ENCODE measurements at regions not wholly inside any gene's neighbourhood (a gene's known extent, or its start where the extent isn't known, plus 50 kb on each side); places are given as distances from the start of the nearest gene placed in this dataset.
A peak's percentile ranks its signal among the peaks of the same experiment; 100 is the strongest.

DNA sequence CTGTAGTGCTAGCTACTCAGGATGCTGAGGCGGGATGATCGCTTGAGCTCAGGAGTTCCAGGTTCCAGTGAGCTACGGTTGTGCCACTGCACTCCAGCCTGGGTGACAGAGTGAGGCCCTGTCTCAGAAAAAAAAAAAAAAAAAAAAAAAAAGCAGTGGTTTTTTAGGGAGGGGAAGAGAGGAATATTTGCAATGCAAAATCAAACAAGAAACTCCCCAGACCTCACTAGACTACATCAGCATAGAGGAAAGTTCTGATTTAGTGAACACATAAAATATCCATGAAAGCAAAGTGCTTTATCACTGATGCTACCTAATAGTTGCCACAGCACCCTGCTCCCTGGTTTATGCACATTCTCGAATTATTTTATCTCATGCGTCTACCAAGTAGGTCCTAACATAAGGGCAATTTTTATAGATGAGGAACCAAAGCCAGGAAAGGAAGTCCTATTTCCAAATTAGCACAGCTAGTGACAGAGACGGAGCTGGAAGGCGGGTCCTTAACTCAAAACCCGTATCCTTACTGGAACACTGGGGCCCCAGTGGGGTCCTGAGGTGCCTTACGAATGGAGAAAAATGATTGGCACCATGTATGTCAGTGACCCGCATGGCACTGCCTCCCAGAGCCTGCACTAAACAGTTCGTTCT is 50.7 kb upstream of the GPR157 start:
- DNase-seq = no peak

DNA sequence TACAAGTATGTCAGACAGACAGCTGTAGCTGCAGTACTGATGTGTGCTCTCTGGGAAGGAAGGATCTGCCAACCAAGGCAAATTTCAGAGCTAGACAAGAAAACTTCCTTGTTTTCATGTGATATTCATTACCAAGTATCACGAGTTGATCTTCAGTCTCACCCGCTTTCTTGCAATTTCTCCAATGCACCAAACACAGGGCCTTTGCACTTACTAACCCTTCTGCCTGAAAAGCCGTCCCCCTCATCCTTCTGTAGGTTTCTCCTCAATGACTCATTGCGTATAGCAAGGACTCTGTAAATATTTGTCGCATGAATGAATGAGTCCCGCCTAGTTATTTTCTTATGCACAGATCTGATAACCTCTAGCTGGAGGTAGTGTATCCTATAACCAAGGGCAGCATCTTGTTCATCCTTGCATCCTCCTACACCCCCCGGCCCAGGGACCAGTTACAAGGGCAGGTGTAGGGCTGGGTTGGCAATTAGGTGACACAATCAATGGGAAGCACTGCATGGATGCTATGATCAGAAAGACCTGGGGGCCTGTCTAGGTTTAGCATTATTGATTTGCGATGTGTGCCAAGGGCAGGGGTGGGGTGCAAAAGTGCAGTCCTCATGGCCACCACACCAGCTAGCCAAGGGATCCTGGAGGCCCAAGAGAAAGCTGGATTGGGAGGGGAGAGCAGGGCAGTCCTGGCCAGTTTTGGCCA is 51.4 kb upstream of the GPR157 start:
- DNase-seq = no peak

DNA sequence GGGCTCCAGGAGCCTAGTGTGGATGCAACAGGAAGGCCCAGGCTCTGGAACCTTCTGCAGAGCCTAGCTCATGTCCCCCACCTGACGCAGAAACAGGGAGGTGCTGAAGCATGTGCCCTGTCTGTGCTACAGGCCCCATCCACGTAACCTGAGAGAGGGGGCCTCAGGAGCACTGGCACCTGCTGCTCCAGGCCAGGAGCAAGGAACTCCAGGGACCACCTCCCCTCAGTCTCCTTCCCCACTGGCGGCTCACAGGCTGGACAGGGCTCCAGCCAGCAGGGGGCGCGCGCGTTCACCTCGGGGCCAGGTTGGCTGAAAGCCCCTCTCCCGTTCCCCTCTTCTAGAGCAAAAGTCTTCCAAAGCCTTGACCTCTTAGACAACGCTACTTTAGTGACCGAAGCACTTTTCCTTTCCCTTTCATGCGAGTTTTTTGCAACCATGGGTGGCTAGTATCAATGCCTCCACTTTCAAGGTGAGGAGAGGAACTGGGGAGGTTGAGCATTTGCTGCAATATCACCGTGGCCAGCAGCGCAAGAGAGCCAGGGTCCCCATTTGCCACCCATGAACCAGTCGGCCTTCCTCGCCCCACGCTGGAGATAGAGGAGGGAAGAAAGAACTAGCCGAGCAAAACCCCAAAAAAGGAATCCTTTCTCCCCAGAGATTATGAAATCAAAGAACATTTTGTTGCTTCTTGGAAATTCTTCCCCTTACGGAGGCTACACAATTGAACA is 52.4 kb upstream of the GPR157 start:
- peak; percentile 64 for DNase-seq

DNA sequence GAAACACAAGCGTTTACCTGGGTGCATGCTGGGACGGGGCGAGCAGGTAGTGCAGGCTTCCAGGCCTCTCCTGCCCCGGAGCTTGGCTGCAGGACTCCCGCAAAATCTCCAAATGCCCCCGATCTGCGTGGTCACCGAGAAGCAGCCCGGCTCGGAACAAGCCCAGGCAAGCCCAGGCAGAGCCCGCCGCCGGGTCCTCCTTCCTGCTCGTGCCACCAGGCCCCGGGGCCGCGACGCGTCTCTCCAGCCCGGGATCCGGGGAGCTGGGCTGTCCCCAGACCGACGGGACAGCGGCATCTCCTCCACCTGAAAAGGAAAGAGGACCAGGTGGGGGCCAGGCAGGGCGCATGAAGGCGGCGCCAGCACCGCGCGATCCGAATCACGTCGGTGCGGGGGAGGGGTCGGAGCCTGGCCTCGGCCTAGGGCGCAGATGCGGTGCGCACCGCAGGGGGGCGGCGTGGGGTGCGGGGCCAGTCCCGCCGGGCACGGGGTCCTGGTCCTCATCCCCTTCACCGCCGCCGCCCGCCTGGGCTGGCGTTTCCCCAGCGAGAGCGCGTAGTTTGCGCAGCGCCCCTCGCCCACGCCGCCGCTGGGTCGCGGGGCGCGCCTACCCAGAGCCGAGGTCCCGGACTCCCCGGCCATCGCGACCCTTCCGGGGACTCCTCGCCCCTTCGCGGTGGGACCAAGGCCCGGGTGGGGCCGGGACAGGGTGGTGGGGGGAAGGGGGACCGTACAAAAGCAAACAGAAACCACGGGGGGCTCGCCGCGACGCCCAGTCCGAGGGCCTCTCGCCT is 52.4 kb upstream of the H6PD start:
- DNase-seq = no peak

DNA sequence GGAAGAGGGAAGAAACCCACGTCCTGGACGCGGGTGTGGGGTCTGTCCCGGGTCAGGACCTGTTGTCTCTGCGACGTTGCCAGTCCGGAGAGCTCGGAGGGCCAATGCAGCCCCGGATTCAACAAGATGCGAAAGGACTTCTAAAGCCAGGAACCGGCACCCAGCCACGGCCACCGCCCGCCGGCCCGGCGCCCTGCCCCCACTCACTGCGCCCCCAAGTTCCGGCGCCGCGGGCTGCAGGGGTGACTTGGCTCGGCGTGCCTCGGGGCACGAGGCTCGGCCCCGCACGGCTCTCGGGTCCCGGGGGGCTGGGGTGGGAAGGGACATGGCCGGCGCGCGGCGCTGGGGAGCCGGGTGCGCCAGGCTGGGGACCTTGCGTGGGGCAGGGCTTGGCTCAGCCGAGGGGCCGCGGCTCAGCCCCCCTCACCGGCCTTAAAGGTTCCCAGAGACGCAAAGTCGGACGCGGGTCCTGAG is 51.8 kb upstream of the H6PD start:
- no peak for DNase-seq

DNA sequence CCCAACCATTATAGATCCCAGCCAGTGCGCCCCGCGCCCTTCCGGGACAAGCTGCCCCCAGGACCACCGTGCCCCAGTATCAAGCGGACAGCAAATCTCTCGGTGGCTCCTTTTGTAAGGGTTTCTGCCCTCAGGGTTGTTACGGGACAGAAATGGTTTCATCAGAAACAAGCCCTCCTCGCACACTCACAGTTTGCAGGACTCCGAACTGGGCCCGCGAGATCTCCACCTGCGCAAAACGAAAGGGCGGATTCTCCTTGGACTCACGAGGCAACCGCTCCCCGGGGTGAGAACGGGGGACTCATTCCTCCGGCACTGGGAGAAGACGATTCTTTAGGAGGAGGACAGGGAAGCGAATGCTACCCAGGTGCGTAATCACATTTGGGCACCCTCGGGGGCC is 51.1 kb upstream of the H6PD start:
- no peak for DNase-seq

DNA sequence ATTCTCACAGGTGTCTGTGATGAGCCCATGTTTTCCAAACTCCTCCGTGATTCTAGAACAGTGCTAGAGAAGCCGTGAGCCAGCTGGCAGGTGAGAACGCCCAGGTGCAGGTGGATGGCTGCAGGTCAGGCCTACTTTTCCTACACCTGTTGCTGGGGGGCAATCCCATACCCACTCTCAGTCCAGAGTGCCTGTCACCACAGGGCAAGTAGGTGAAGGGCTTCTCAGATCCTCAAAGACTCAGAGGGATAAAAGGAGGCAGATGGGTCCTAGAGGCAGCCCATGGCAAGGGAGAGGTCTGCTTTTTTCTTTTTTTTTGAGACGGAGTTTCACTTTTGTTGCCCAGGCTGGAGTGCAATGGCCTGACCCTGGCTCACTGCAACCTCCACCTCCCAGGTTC is 50.7 kb upstream of the H6PD start:
- no peak for DNase-seq

DNA sequence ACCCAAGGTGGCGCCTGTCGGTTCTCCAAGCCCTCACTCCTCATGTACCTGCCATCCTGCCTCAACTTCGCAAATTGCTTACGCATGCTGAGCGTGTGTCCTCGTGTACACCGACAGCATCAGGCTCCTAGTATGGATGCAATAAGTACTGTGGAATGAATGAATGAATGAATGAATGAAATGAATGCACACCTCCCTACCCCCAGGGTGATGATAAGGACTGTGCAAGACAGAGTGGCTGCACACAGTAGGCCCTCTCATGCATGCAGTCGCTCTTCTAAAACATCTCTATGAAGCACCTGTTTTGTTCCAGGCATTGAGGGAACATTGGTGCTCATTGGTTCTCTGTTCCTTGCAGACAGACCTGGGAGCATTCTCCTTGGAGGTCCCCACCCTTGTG is 49.8 kb upstream of the H6PD start:
- no peak for DNase-seq
